GM19395 (cell line): ENCODE measurements at regions not wholly inside any gene's neighbourhood (a gene's known extent, or its start where the extent isn't known, plus 50 kb on each side); places are given as distances from the start of the nearest gene placed in this dataset.
"Not testable (repeated sequence)": the region's sequence is repeated elsewhere in the genome, so short reads cannot be mapped to it uniquely, and the experiment has no call there.

Source experiments
- ATAC-seq: cut with Tn5 transposase; IDR thresholded peaks from one replicate; pipeline ENCODE4 v1.9.1; 2021; ENCODE audit warnings: mild to moderate bottlenecking, moderate library complexity; ENCODE audit not compliant: unreplicated experiment

DNA sequence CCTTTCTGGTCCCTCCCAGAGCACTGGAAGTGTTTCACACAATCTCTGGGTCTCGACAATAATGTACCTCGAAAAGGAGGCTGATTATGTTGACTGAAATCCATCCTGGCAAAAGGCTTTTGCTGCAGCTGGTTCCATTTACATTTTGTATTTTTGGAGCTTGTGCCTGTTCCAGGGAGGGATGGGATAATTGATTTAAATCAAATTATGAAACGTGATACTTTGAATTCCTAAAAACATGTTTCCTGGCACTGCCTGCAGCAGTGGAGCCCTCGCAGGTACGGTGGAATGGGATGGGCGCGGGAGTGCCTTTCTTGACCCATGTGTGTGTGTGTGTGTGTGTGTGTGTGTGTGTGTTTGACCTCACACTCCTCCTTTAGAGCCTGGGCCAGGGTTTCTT lies 455.5 kb upstream of the MEIS1 start:
- no peak for ATAC-seq

DNA sequence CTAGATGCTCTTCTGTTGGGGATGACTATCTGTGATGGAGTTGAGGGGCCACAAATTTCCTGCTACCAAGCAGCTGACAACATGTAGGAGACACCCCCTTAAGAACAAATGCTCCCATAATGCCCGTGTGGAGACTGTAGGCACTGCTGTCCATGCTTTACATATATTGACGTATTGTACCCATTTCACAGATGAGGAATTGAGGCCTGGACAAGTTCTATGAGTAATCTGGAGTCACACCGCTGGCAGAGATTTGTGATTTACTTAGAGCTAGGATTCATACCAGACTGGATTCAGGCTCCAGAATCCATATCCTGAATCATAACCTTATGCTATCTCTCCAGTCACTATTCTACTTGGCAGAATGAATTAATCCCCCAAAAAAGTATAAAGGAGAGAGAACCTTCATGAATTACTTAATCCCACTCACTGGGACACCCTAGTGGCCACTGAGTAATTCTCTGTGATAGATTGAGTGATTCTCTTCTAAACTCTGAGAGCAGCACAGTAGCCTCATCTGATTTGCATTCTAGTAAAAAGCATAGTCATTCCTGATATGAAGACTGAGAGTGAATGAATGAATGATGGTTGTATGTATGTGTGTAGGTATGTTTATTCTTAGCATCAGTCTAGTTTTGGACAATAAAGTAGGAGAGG lies 460.7 kb upstream of the MEIS1 start:
- peak; percentile 76 for ATAC-seq

DNA sequence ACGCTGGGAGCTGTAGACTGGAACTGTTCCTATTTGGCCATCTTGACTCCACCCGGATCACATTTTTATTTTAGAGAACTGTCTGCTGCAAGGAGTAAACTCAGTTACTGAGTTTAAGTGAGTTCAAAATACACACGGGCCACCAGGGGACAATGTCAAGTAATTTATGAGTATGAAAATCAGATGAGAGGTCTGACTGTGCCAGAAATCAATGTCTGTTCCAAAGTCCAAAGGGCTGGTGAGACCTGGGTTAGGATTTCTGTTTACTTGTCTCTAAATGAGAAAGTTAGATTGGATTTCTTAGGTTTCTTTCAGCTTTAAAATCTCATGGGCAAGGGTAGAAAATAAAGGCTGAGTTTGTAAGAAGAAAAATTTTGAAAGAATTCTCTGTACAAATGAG lies 465.8 kb upstream of the MEIS1 start:
- no peak for ATAC-seq

DNA sequence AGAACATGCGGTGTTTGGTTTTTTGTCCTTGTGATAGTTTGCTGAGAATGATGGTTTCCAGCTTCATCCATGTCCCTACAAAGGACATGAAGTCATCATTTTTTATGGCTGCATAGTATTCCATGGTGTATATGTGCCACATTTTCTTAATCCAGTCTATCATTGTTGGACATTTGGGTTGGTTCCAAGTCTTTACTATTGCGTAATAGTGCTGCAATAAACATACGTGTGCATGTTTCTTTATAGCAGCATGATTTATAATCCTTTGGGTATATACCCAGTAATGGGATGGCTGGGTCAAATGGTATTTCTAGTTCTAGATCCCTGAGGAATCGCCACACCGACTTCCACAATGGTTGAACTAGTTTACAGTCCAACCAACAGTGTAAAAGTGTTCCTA lies 471.6 kb upstream of the MEIS1 start:
- not testable (repeated sequence) for ATAC-seq

DNA sequence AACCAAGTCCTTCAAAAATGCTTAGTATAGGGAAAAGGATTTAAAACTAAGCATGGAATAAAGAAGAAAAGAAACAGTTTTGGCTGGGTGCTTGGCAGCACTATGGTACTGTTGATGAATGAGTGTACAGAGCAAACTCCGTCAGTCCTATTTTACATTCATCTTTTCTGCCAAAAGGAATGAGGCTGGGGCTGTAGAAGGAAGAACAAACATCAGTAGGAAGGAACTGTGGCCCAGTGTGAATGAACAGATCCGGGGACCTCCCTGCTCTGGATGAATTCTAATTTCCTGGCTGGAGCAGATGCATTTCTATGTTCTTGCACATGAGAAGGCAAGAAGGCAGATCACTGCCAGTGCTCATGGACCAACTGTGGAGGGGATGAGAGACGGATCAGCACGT lies 474.0 kb upstream of the MEIS1 start:
- no peak for ATAC-seq

DNA sequence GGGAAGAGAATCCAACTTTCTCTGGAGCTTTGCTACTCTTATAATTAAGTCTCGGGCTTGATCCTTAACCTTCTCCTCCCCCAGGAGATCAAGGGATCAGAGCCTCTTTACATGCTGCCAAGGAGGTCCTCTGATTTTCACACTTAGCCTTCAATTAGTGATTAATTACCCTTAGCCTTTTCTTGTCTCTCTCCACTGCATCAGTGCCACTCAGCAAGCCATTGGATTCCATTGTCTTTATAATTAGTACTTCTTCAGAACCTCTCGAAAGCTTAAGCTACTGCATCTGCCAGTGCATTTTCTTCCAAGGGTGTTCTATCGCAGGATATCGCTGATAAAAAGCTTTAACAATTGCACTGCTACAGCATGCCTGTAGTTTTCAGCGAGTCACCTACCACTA lies 477.0 kb upstream of the MEIS1 start:
- no peak for ATAC-seq

DNA sequence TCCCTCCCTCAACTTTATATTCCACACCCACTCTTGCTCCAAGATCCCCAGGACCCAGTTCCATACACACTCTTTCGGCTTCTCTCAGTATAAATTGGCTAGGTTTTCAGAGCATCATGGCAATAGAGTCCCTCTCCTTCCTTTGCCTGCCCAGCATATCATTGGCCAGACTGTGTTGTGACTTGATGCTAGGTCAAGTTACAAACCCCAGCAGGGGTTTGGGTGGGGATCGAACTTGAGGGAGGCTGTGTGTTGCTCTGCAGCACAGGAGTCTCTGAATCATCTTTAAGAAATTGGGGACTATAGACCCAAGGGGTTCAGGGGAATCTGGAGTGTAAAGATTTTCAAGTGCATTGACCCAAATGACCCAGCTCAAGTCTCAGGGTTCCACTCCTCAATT lies 477.5 kb upstream of the MEIS1 start:
- ATAC-seq, result no peak

DNA sequence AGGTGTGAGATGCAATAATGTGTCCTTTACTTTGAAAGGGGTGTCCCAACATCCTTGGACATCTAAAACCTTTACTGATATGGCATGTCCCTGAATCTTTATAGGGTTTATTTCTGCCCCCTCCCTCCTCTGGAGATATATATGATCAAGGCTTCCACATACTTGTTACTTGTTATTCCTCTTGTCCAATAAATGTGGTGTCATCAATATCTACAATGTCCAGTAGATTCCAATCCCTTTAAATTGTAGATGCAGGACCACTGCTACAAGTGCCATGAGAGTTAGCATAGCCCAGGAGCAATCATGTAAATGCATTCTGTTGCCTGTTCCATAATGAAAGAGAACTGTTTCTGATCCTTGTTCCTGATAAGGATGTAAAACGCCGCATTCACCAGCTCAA lies 479.7 kb upstream of the MEIS1 start:
- no peak for ATAC-seq

DNA sequence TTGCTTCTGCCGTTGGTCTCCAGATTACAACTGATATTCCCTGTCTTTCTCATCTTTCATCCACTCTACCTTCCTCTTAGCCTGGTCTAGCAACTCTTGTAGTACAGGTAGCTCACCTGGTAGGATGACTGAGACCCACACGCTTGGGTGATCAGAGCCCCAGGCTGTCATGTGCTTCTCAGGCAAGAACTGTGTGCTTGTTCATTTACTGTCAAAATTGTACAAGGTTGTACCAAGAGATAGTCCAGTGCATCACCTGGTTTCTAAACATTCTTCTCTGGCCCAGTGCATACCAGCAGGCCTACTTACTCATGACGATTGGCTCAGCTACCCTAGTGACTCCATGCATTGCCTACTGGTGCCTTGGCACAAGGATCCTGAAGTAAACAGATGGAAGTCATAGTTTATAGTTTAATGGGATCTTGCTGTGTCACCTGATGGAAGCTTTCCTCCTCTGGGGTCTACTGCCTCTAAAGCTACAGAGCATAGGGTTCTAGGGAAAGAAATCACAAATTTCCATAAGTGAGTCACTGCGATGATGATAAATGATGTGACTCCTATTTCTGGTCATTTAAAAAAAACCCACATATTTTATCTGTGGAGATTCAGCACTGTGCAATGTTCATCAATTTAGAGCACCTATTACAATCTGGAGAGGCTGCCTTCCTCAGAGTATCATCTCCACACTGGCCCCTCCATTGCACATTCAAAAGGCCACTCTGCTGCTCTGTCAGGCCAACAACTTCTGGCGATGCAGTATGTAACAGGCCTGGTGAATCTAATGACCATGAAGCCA lies 481.8 kb upstream of the MEIS1 start:
- ATAC-seq, result no peak

DNA sequence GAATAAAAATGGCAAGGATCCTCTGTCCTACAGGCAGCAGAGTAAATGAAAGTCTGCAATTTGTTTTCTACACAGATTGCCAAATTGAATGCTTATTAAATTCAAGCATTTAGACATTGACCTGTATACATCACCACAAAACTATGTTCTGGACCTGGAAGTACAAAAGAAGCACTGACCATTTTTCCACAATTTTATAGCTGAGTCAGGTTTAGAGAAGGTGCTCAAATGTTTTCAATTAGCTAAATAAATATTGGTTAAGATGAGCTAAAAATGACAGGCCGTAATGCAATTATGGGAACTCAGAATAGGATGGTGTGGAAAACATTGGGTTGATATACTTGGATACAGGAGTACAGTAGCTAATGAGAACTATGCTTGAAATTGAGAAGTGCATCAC lies 490.7 kb upstream of the MEIS1 start:
- no peak for ATAC-seq

DNA sequence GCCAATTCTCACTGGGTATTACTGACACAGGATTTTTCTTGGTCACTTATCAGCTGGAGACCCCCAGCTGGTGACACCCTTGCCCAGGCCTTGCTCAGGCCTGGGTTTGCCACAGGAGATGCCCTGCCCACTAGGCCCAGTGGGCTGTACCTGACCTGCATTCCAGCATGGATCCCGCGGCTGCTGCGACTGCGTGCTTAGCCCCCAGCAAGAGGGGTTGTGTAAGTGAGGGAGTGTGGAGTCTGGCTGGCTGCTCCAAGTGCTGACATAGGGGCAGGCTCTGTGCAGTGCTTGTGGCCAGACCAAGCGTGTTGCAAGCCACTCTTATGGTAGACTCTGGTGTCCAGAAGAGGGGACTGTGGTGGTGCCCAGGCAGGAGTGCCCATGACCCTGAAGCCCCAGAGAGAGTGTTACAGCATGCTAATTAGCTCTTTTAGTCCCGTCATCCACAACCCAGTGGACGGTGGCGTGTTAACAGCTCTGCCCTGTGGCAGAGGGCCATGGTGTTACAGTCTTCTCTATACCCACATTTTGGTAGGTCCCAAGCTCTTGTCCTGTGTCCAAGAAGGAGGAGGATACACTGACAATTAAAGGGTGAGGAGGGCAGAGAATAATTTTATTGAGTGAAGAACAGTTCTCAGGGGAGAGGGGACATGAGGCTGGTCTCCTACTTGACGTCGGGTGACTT lies 491.7 kb upstream of the MEIS1 start:
- no peak for ATAC-seq

DNA sequence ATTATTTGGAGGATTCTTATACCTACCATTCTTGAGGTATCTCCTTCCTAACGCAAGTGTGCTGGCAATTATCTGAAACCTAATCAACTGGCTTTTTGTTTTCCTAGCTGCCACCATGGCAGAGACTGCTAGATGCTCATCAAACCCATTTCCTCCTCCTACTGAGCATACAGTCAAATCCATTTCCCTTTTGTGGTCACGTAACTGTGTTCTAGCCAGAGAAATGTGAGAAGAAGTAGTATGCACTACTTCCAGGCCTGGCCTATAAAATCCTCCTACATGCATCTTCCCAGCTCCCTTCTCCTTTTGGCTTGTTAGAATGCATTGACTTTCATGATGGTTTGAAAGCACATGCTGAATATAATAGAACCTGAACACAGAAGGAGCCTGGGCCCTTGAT lies 494.1 kb upstream of the MEIS1 start:
- no peak for ATAC-seq

DNA sequence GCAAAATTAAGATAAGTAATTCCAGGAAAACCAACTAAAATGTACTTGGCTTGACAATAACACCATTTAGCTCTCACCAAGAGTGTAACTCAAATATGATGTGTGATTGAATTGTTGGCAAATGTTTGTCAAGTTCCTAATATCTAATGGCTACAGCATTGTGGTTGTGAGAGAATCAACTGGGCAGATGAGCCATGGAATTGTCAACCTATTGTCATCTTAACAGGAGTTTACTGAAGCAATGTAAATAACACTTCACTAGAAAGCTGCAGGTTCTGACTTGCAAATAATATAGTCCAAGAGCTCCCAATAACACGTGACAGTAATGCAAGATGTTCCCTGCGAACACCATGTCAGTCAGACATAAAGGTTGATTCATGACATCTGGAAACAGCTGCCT lies 495.2 kb upstream of the MEIS1 start:
- ATAC-seq, result no peak

DNA sequence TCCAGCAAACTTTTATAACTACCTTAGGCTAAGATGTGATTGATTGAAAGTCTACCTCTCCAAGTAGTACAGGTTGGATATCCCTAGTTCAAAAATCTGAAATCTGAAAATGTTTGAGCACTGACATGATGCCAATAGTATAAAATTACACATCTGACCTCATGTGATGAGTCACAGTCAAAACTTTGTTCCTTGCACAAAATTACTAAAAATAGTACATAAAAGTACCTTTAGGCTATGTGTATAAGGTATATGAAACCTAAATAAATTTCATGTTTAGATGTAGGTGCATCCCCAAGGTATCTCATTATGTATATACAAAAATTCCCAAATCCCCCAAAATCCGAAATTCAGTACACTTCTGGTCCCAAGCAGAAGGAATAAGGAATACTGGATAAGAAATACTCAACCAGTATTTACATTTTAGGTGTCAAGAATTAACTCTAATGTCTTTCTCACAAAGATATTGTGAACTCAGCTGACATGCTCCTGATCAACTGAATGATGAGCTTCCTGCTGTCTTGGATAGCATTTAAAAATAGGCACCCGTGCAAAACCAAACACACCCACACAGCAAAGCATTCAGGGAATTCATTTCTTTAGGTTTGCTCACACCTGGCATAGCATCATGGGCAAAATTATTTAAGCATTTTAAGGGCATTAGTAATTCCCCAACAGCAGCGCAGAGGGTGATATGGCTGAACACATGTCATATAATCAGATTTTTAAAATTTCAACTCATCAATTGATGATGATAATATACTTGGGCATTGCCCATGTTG lies 497.4 kb upstream of the MEIS1 start:
- ATAC-seq, result no peak

DNA sequence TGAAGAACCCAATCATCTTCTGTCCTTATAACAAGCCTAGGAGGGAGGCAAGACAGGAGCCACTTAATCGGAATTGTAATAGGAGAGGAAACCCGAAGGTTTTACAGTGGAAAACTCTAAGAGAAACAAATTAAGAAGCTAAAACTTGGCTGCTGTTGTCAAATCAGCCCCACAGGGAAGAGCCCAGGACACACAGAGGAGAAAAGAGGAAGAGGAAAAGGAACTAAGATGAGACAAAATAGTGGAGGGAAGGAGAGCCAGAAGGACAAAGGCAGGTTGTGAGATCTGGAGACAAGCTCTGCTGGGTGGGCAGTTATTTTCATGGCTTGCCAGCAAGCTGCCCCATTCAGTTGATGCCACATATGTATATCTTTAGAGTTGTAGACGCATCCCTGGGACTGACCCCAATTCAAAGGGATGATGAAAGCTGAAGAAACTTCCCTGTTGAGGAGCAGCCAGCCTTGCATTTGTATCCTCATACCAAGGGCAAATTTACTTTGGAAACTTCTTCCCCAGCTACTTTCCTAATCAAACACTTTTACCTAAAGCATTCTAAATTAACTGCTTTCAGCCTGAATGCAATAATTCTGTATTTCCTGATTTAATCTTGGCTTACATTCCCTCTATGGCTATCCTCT lies 499.8 kb upstream of the MEIS1 start:
- no peak for ATAC-seq

DNA sequence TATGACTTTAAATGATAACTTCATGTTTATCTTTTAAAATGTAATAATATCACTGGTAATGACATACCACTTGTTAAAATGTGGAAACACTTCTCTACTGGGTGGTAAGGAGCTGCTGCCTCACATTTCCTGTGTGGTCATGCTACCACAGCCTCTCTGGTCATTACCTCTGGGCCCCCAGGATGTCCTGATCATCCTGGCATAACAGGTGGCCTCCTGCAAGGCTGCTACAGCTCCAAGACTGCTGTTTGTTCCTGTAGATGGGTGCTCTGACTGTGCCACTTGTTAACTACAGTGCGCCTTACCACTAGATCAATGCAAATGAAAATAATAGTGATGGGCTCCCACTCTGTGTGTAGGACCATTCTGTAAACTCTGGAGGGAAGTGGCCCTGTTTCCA lies 500.2 kb upstream of the SPRED2 start:
- no peak for ATAC-seq

DNA sequence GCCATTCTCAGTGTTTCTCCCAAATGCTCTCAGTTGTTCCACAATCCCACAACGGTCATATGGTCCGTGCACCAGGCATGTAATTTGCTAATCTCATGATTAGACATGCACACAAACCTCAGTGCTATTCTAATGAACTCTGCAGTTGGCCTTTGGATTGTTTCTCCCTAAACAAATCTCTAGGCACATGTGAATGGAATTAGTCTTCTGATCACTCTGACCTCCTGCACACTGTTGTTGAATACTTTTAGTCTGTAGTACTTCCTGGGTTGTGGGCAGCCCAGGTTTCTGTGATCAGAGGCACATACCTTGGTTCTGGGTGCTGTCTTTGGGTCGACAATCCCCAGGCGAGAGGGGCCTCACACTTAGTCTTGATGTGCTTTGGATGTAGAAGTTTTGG lies 498.7 kb upstream of the SPRED2 start:
- ATAC-seq, result no peak

DNA sequence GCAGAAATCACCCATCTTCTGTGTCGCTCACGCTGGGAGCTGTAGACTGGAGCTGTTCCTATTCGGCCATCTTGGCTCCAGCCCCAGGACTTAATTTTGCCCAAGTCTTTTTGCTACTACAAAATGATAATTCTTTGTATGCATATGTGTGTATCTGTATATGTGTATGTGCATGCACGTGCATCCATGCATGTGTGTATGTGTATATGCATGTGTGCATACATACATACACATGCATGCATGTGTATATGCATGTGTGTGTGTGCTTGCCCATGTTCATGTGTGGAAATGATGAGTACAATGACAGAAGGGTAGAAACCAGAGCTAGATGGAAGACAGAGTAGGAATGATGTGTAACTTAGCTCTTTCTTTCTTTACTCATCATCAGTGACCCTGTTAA lies 497.9 kb upstream of the SPRED2 start:
- no peak for ATAC-seq

DNA sequence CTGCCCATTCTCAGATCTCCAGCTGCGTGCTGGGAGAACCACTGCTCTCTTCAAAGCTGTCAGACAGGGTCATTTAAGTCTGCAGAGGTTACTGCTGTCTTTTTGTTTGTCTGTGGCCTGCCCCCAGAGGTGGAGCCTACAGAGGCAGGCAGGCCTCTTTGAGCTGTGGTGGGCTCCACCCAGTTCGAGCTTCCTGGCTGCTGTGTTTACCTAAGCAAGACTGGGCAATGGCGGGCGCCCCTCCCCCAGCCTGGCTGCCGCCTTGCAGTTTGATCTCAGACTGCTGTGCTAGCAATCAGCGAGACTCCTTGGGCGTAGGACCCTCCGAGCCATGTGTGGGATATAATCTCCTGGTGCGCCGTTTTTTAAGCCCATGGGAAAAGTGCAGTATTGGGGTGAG lies 497.3 kb upstream of the SPRED2 start:
- not testable (repeated sequence) for ATAC-seq

DNA sequence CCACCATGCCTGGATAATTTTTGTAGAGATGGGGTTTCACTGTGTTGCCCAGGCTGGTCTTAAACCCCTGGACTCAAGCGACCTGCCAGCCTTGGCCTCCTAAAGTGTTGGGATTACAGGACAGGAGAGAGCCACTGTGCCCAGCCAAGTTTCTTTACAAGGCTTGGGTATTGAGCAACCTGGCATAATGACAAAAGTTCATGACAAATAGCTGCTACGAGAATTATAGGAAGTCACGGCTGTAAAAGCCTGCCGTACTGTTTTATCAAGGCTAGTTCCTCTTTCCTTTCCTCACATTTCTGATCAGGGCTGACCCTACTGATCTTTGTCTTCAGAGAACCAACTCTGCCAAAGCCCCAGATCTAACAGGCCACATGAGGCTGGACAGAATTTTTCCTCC lies 490.4 kb upstream of the SPRED2 start:
- ATAC-seq, result no peak

DNA sequence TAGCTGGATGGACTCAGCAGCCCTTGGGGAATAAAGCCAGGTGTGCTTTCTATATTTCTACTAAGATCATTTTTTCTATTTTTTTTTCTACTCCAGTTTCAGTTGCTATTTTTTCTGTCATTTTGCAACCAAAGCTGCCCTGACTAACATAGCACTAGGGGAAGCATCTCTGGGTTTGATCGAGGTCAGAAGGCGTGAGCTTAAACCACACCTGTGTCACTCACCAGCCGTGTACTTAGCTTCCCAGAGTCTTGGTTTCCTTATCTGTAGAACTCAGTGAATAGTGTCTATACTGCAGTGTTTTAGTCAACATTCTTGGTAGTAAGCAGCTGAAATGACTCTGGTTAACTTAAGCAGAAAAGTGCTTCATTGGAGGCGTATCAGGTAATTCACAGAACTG lies 489.6 kb upstream of the SPRED2 start:
- ATAC-seq, result peak; percentile 90
